ENCODE measurements at regions not wholly inside any gene's neighbourhood (a gene's known extent, or its start where the extent isn't known, plus 50 kb on each side); places are given as distances from the start of the nearest gene placed in this dataset.

DNA sequence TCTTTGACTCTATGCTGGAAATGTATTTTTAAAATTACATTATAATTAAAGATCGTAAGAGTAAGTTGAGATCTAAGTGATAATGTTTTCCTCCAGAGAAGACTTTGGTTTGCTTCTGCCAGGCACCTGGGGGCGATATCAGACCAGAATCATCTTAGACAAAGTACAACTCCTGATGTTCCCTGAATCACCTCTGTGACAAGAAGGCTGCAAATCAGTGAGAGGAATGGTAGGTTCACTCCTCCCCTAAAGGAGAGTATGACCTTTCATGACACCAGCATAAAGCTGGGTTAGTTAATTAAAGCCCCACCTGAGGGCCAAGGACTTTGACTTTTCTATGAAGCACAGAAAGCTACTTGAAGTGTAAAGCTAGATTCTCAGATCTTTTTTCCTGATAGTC is 114.4 kb upstream of the DTNA start:
- TF ChIP-seq EP300 (IDR thresholded peaks at IDR 0.05; ENCODE audit: low read depth) (no peak), POLR2AphosphoS5 (IDR thresholded peaks at IDR 0.05) (no peak), POLR2A (IDR thresholded peaks at IDR 0.05) (no peak)
- TF ChIP-seq, protein P1, sequence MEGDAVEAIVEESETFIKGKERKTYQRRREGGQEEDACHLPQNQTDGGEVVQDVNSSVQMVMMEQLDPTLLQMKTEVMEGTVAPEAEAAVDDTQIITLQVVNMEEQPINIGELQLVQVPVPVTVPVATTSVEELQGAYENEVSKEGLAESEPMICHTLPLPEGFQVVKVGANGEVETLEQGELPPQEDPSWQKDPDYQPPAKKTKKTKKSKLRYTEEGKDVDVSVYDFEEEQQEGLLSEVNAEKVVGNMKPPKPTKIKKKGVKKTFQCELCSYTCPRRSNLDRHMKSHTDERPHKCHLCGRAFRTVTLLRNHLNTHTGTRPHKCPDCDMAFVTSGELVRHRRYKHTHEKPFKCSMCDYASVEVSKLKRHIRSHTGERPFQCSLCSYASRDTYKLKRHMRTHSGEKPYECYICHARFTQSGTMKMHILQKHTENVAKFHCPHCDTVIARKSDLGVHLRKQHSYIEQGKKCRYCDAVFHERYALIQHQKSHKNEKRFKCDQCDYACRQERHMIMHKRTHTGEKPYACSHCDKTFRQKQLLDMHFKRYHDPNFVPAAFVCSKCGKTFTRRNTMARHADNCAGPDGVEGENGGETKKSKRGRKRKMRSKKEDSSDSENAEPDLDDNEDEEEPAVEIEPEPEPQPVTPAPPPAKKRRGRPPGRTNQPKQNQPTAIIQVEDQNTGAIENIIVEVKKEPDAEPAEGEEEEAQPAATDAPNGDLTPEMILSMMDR (IDR thresholded peaks at IDR 0.05): peak in 3 of 5 experiments; percentile 23 to 36 (median 31)
